HG03280 (cell line): ENCODE measurements at regions not wholly inside any gene's neighbourhood (a gene's known extent, or its start where the extent isn't known, plus 50 kb on each side); places are given as distances from the start of the nearest gene placed in this dataset.
"Not testable (repeated sequence)": the region's sequence is repeated elsewhere in the genome, so short reads cannot be mapped to it uniquely, and the experiment has no call there.

ENCODE experiments used
- ATAC-seq: cut with Tn5 transposase; IDR thresholded peaks from one replicate; pipeline ENCODE4 v1.9.1; 2021; ENCODE audit warnings: mild to moderate bottlenecking, moderate library complexity; ENCODE audit not compliant: unreplicated experiment

- no peak for ATAC-seq
These were observed 89.9 kb upstream of the HAPLN1 start for GRCh38 chr5:83810511-83810910.

- no peak for ATAC-seq
These were observed 82.0 kb upstream of the HAPLN1 start for GRCh38 chr5:83802686-83803085.

GRCh38 chr5:83800201-83800600 is 79.5 kb upstream of the HAPLN1 start:
- no peak for ATAC-seq

GRCh38 chr5:83799020-83799419 is 78.4 kb upstream of the HAPLN1 start:
- ATAC-seq = not testable (repeated sequence)

- no peak for ATAC-seq
These were observed 68.7 kb upstream of the HAPLN1 start for GRCh38 chr5:83789371-83789770.

GRCh38 chr5:83787631-83788030 is 67.0 kb upstream of the HAPLN1 start:
- ATAC-seq = no peak

GRCh38 chr5:83785176-83785668 is 64.6 kb upstream of the HAPLN1 start:
- no peak for ATAC-seq

- ATAC-seq = no peak
These were observed 60.2 kb upstream of the HAPLN1 start for GRCh38 chr5:83780699-83781350.

- ATAC-seq = no peak
These were observed 57.2 kb upstream of the HAPLN1 start for GRCh38 chr5:83777856-83778255.

GRCh38 chr5:83776437-83777031 is 55.9 kb upstream of the HAPLN1 start:
- ATAC-seq = no peak
